Globus pallidus (tissue), 1 donor: ENCODE measurements at regions not wholly inside any gene's neighbourhood (a gene's known extent, or its start where the extent isn't known, plus 50 kb on each side); places are given as distances from the start of the nearest gene placed in this dataset.
"Not testable (repeated sequence)": the region's sequence is repeated elsewhere in the genome, so short reads cannot be mapped to it uniquely, and the experiment has no call there.

Experiments
- DNase-seq: peaks from one replicate; pipeline ENCODE4 v3.0.0-alpha.2; 2015; ENCODE audit warnings: low spot score

- no peak for DNase-seq
Measured at GRCh38 chr6:47180633-47181032, 129.1 kb downstream of the TNFRSF21 start.

- DNase-seq = no peak
Measured at GRCh38 chr6:47179286-47179685, 130.4 kb downstream of the TNFRSF21 start.

GRCh38 chr6:47175656-47176055 lies 133.5 kb upstream of the ADGRF1 start:
- DNase-seq = no peak

GRCh38 chr6:47174502-47175023 lies 132.4 kb upstream of the ADGRF1 start:
- DNase-seq = no peak

- DNase-seq = not testable (repeated sequence)
Measured at GRCh38 chr6:47174063-47174462, 131.9 kb upstream of the ADGRF1 start.

GRCh38 chr6:47173145-47173544 lies 131.0 kb upstream of the ADGRF1 start:
- not testable (repeated sequence) for DNase-seq

- DNase-seq = no peak
Measured at GRCh38 chr6:47170617-47170947, 128.4 kb upstream of the ADGRF1 start.

- peak; percentile 18 for DNase-seq
Measured at GRCh38 chr6:47169785-47170616, 127.9 kb upstream of the ADGRF1 start.

GRCh38 chr6:47168180-47168579 lies 126.0 kb upstream of the ADGRF1 start:
- DNase-seq = no peak

GRCh38 chr6:47165918-47166317 lies 123.8 kb upstream of the ADGRF1 start:
- DNase-seq = no peak

GRCh38 chr6:47164877-47165276 lies 122.7 kb upstream of the ADGRF1 start:
- DNase-seq = no peak

- no peak for DNase-seq
Measured at GRCh38 chr6:47163536-47163935, 121.4 kb upstream of the ADGRF1 start.

- DNase-seq = peak; percentile 11
Measured at GRCh38 chr6:47162793-47163192, 120.7 kb upstream of the ADGRF1 start.

- no peak for DNase-seq
Measured at GRCh38 chr6:47162231-47162630, 120.1 kb upstream of the ADGRF1 start.

GRCh38 chr6:47161176-47161687 lies 119.1 kb upstream of the ADGRF1 start:
- peak; percentile 57 for DNase-seq

GRCh38 chr6:47160702-47161101 lies 118.6 kb upstream of the ADGRF1 start:
- DNase-seq = no peak

GRCh38 chr6:47159763-47160162 lies 117.6 kb upstream of the ADGRF1 start:
- no peak for DNase-seq

- DNase-seq = no peak
Measured at GRCh38 chr6:47157653-47158219, 115.6 kb upstream of the ADGRF1 start.

GRCh38 chr6:47157063-47157462 lies 114.9 kb upstream of the ADGRF1 start:
- DNase-seq = no peak

GRCh38 chr6:47156196-47156595 lies 114.1 kb upstream of the ADGRF1 start:
- no peak for DNase-seq

GRCh38 chr6:47153404-47153755 lies 111.2 kb upstream of the ADGRF1 start:
- DNase-seq = no peak

- DNase-seq = no peak
Measured at GRCh38 chr6:47152666-47153403, 110.7 kb upstream of the ADGRF1 start.
